Neural cell (in vitro differentiated cells): ENCODE measurements at regions not wholly inside any gene's neighbourhood (a gene's known extent, or its start where the extent isn't known, plus 50 kb on each side); places are given as distances from the start of the nearest gene placed in this dataset.

ENCODE experiments used
- H2AFZ ChIP-seq: fragments of 200-600, 300-800 bp; sonication (generic), shearing (Covaris generic); 2 replicates; pipeline ENCODE4 v1.6.0; 2014; ENCODE audit warnings: low read depth, mild to moderate bottlenecking, antibody characterized with exemption, low read length, moderate library complexity
- H3F3A ChIP-seq: fragments of 200-600 bp; shearing (Covaris generic); 2 replicates; pipeline ENCODE4 v1.6.1; 2016; ENCODE audit warnings: mild to moderate bottlenecking, moderate library complexity, mixed read lengths, antibody characterized with exemption, low read length; ENCODE audit not compliant: insufficient read depth, poor library complexity, severe bottlenecking
- H3K27ac ChIP-seq: fragments of 200-600, 300-800 bp; sonication (generic), shearing (Covaris generic); 2 replicates; pipeline ENCODE4 v1.5.1; 2014; ENCODE audit warnings: mild to moderate bottlenecking, low read length, moderate library complexity
- H3K27me3 ChIP-seq: fragments of 300-800, 200-600 bp; sonication (generic), shearing (Covaris generic); 2 replicates; pipeline ENCODE4 v1.6.0; 2014; ENCODE audit warnings: mild to moderate bottlenecking, low read depth, low read length, moderate library complexity; ENCODE audit not compliant: insufficient read depth
- H3K36me3 ChIP-seq: fragments of 300-800, 200-600 bp; sonication (generic), shearing (Covaris generic); 2 replicates; pipeline ENCODE4 v1.5.1; 2014; ENCODE audit warnings: mild to moderate bottlenecking, antibody characterized with exemption, low read length, moderate library complexity; ENCODE audit not compliant: insufficient read depth
- H3K4me2 ChIP-seq: fragments of 300-800, 200-600 bp; sonication (generic), shearing (Covaris generic); 2 replicates; pipeline ENCODE4 v1.6.0; 2014; ENCODE audit warnings: mild to moderate bottlenecking, low read length
- H3K4me3 ChIP-seq: fragments of 300-800, 200-600 bp; sonication (generic), shearing (Covaris generic); 2 replicates; pipeline ENCODE4 v1.5.1; 2014; ENCODE audit warnings: mild to moderate bottlenecking, low read length, moderate library complexity
- H3K79me2 ChIP-seq: fragments of 200-600 bp; shearing (Covaris generic); replicated peaks from 2 replicates; pipeline ENCODE4 v1.6.0; 2014; ENCODE audit warnings: mild to moderate bottlenecking, low read length, moderate library complexity; ENCODE audit not compliant: insufficient read depth
- H3K9ac ChIP-seq: fragments of 300-800, 200-600 bp; sonication (generic), shearing (Covaris generic); 2 replicates; pipeline ENCODE4 v1.6.1; 2016; ENCODE audit warnings: mild to moderate bottlenecking, low read length, mixed read lengths
- H3K9me2 ChIP-seq: fragments of 200-600 bp; shearing (Covaris generic); 2 replicates; pipeline ENCODE4 v1.6.1; 2016; ENCODE audit warnings: mild to moderate bottlenecking, low read length, mixed read lengths; ENCODE audit not compliant: insufficient read depth
- H3K9me3 ChIP-seq: fragments of 200-600, 300-800 bp; sonication (generic), shearing (Covaris generic); 2 replicates; pipeline ENCODE4 v1.6.1; 2016; ENCODE audit warnings: mild to moderate bottlenecking, mixed run types, low read length, moderate library complexity, mixed read lengths
- H4K20me1 ChIP-seq: fragments of 200-600 bp; shearing (Covaris generic); 2 replicates; pipeline ENCODE4 v1.6.1; 2016; ENCODE audit warnings: mild to moderate bottlenecking, mixed run types; ENCODE audit not compliant: insufficient read depth
- EP300 ChIP-seq: fragments of 450-650 bp; conservative IDR thresholded peaks from 2 replicates; pipeline ENCODE4 v1.6.1; 2014; ENCODE audit warnings: antibody characterized with exemption, mild to moderate bottlenecking, moderate library complexity; ENCODE audit not compliant: poor library complexity, severe bottlenecking
- EZH2 ChIP-seq: fragments of 200-600, 300-800 bp; shearing (Covaris generic), sonication (generic); IDR thresholded peaks from 2 replicates; pipeline ENCODE4 v1.6.1; 2014; ENCODE audit warnings: antibody characterized with exemption, low read length, borderline replicate concordance, mild to moderate bottlenecking; ENCODE audit not compliant: insufficient read depth, poor library complexity, severe bottlenecking
- MXI1 ChIP-seq: fragments of 450-650 bp; conservative IDR thresholded peaks from 2 replicates; pipeline ENCODE4 v1.6.1; 2014; ENCODE audit warnings: antibody characterized with exemption, mild to moderate bottlenecking; ENCODE audit not compliant: poor library complexity, severe bottlenecking
- POLR2AphosphoS5 ChIP-seq: IDR thresholded peaks from 2 replicates; pipeline ENCODE4 v1.6.1; 2012
- RAD21 ChIP-seq: fragments of 450-650 bp; conservative IDR thresholded peaks from 2 replicates; pipeline ENCODE4 v1.6.1; 2014; ENCODE audit warnings: antibody characterized with exemption, mild to moderate bottlenecking, moderate library complexity
- SMC3 ChIP-seq: fragments of 450-650 bp; conservative IDR thresholded peaks from 2 replicates; pipeline ENCODE4 v1.6.1; 2014; ENCODE audit warnings: antibody characterized with exemption, mild to moderate bottlenecking, moderate library complexity; ENCODE audit not compliant: poor library complexity
- TAF1 ChIP-seq: IDR thresholded peaks from 2 replicates; pipeline ENCODE4 v1.6.1; 2012; ENCODE audit warnings: low read depth
- TF ChIP-seq, protein P1 (sequence below): fragments of 450-650 bp; IDR thresholded peaks from 2 replicates; pipeline ENCODE4 v1.5.1; 2014; ENCODE audit warnings: antibody characterized with exemption, mild to moderate bottlenecking, moderate library complexity; ENCODE audit not compliant: poor library complexity, severe bottlenecking
- TF ChIP-seq, protein P2 (sequence below): IDR thresholded peaks from 2 replicates; pipeline ENCODE4 v1.6.1; 2012; ENCODE audit warnings: borderline replicate concordance

DNA sequence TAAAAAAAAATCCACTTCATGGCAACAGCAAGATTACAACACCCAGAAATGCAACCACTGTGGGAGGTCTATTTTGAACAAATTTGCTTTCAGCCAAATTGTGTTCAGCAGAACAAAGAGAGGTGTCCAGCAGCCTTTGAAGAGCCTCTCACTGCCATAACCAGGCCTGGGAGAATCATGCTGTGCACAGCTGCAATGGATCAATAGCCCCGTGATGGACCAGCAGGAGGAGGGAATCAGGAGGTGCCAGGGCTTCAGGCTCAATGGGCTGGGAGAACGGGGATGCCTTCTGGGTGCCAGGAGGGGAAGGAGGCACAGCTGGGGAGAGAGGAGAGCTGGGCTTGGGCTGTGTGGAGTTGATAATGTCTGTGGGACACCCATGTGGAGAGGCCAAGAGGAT is 366.2 kb upstream of the EEF2KMT start:
- no peaks in the 10 kb centered on the region for H3K79me2 ChIP-seq
- no peaks in the 10 kb centered on the region for H3F3A ChIP-seq
- H3K27ac ChIP-seq = no peak overlapping the region
- H3K27me3 ChIP-seq = no peaks in the 10 kb centered on the region
- H3K4me3 ChIP-seq = no peak overlapping the region
- H3K36me3 ChIP-seq = no peaks in the 10 kb centered on the region
- no peak overlapping the region for H3K9ac ChIP-seq
- H3K9me3 ChIP-seq = peaks cover 3% of the 10 kb centered on the region
- TF ChIP-seq SMC3 = no peak
- no peak overlapping the region for H2AFZ ChIP-seq
- no peaks in the 10 kb centered on the region for H3K9me2 ChIP-seq
- no peak overlapping the region for H3K4me2 ChIP-seq
- H4K20me1 ChIP-seq = no peaks in the 10 kb centered on the region

DNA sequence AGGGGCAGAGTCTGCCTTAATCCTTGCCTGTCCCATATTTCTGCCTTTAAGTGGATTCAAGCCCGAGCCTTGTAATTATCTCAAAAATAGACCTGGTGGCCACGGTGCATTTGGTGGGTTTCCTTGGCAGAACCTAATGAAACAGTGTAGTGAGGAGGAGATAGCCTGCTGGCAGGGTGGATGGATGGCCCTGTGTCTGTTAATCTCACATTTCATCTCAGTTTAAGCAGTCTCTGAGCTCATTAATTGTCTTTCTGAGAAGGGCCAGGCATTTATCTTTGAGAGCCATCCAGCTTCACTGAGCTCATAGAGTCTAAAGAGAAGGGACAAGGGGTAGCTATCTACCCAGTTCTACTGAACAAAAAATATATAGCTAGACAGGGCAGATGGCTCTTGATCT is 364.0 kb upstream of the EEF2KMT start:
- H3K9me3 ChIP-seq = no peaks in the 10 kb centered on the region
- no peak overlapping the region for H3K27ac ChIP-seq
- H3K4me2 ChIP-seq = no peak overlapping the region
- H3K36me3 ChIP-seq = no peaks in the 10 kb centered on the region
- peak overlapping the region; percentile 16 for H3K9ac ChIP-seq
- H3K4me3 ChIP-seq = no peak overlapping the region
- no peaks in the 10 kb centered on the region for H3K79me2 ChIP-seq
- no peak overlapping the region for H2AFZ ChIP-seq
- no peak for TF ChIP-seq SMC3
- TF ChIP-seq POLR2AphosphoS5 = no peak
- TF ChIP-seq, protein P1, sequence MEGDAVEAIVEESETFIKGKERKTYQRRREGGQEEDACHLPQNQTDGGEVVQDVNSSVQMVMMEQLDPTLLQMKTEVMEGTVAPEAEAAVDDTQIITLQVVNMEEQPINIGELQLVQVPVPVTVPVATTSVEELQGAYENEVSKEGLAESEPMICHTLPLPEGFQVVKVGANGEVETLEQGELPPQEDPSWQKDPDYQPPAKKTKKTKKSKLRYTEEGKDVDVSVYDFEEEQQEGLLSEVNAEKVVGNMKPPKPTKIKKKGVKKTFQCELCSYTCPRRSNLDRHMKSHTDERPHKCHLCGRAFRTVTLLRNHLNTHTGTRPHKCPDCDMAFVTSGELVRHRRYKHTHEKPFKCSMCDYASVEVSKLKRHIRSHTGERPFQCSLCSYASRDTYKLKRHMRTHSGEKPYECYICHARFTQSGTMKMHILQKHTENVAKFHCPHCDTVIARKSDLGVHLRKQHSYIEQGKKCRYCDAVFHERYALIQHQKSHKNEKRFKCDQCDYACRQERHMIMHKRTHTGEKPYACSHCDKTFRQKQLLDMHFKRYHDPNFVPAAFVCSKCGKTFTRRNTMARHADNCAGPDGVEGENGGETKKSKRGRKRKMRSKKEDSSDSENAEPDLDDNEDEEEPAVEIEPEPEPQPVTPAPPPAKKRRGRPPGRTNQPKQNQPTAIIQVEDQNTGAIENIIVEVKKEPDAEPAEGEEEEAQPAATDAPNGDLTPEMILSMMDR = no peak
- TF ChIP-seq RAD21 = no peak
- no peak for TF ChIP-seq MXI1
- TF ChIP-seq, protein P2, sequence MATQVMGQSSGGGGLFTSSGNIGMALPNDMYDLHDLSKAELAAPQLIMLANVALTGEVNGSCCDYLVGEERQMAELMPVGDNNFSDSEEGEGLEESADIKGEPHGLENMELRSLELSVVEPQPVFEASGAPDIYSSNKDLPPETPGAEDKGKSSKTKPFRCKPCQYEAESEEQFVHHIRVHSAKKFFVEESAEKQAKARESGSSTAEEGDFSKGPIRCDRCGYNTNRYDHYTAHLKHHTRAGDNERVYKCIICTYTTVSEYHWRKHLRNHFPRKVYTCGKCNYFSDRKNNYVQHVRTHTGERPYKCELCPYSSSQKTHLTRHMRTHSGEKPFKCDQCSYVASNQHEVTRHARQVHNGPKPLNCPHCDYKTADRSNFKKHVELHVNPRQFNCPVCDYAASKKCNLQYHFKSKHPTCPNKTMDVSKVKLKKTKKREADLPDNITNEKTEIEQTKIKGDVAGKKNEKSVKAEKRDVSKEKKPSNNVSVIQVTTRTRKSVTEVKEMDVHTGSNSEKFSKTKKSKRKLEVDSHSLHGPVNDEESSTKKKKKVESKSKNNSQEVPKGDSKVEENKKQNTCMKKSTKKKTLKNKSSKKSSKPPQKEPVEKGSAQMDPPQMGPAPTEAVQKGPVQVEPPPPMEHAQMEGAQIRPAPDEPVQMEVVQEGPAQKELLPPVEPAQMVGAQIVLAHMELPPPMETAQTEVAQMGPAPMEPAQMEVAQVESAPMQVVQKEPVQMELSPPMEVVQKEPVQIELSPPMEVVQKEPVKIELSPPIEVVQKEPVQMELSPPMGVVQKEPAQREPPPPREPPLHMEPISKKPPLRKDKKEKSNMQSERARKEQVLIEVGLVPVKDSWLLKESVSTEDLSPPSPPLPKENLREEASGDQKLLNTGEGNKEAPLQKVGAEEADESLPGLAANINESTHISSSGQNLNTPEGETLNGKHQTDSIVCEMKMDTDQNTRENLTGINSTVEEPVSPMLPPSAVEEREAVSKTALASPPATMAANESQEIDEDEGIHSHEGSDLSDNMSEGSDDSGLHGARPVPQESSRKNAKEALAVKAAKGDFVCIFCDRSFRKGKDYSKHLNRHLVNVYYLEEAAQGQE = no peak
- TF ChIP-seq TAF1 = no peak
- TF ChIP-seq EZH2 = no peak
- no peak for TF ChIP-seq EP300
- no peaks in the 10 kb centered on the region for H3K9me2 ChIP-seq
- no peaks in the 10 kb centered on the region for H3F3A ChIP-seq
- H4K20me1 ChIP-seq = no peaks in the 10 kb centered on the region
- H3K27me3 ChIP-seq = no peaks in the 10 kb centered on the region

DNA sequence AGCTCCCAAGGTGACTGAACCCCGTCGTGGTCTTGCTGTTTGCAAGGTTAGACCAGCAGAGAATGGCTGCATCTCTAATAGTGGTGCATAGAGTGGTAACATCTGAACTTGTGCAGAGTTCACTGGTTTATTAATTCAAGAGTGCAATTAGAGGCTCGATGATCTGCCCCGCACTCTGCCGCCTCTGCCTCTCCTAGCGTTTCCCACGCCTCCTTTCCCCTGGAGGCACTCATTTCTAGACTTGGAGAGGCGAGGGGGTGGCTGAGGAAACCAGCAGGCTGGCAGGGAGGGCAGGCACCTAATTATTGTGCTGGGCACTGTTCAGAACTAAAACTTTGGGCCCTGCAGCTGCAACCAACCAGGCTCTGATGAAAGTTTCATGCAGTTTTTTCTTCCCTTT is 363.5 kb upstream of the EEF2KMT start:
- H3K79me2 ChIP-seq = no peaks in the 10 kb centered on the region
- H3K9ac ChIP-seq = peak overlapping the region; percentile 16
- peak overlapping the region; percentile 39 for H3K4me2 ChIP-seq
- H3K4me3 ChIP-seq = peak overlapping the region; percentile 39
- H4K20me1 ChIP-seq = no peaks in the 10 kb centered on the region
- H2AFZ ChIP-seq = peak overlapping the region; percentile 12
- no peaks in the 10 kb centered on the region for H3K9me3 ChIP-seq
- no peaks in the 10 kb centered on the region for H3K9me2 ChIP-seq
- no peak for TF ChIP-seq MXI1
- TF ChIP-seq, protein P1 = no peak
- no peak for TF ChIP-seq EP300
- no peak for TF ChIP-seq TAF1
- no peak for TF ChIP-seq POLR2AphosphoS5
- no peak for TF ChIP-seq EZH2
- TF ChIP-seq, protein P2 = no peak
- TF ChIP-seq RAD21 = no peak
- TF ChIP-seq SMC3 = no peak
- no peaks in the 10 kb centered on the region for H3K36me3 ChIP-seq
- no peaks in the 10 kb centered on the region for H3F3A ChIP-seq
- no peaks in the 10 kb centered on the region for H3K27me3 ChIP-seq
- H3K27ac ChIP-seq = peak overlapping the region; percentile 44
